ENCODE measurements at regions not wholly inside any gene's neighbourhood (a gene's known extent, or its start where the extent isn't known, plus 50 kb on each side); places are given as distances from the start of the nearest gene placed in this dataset.

DNA sequence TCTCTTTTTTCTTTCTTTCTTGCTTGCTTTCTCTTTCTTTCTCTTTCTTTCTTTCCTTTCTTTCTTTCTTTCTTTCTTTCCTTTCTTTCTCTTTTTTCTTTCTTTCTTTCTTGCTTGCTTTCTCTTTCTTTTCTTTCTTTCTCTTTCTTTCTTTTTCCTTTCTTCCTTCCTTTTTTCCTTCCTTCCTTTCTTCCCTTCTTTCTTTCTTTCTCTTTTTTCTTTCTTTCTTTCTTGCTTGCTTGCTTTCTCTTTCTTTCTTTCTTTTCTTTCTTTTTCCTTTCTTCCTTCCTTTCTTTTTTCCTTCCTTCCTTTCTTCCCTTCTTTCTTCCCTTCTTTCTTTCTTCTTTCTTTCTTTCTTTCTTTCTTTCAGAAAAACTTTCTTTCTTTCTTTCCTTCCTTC lies 108.1 kb upstream of the SHOX start:
- no peak for TF ChIP-seq CTCF (IDR thresholded peaks at IDR 0.05; ENCODE audit: low read depth, low read length)
- TF ChIP-seq MYC (IDR thresholded peaks at IDR 0.05; ENCODE audit: low read depth, low read length), result no peak
- no peak for TF ChIP-seq POLR2A (IDR thresholded peaks at IDR 0.05; ENCODE audit: extremely low read depth, insufficient read length)
- no peak for TF ChIP-seq MAX (IDR thresholded peaks at IDR 0.05; ENCODE audit: low read depth, low read length)
